ENCODE measurements at regions not wholly inside any gene's neighbourhood (a gene's known extent, or its start where the extent isn't known, plus 50 kb on each side); places are given as distances from the start of the nearest gene placed in this dataset.

GRCh38 chrY:17067307-17067706 is 812.7 kb downstream of the CDY2B start:
- TF ChIP-seq CTCF (IDR thresholded peaks at IDR 0.05; ENCODE audit: insufficient read depth, low read depth, low read length, missing control alignments): no peak
- DNase-seq (ENCODE audit: low read depth): peak; percentile 10
- no peak overlapping the region for H3K4me3 ChIP-seq (ENCODE audit: low read length)

- TF ChIP-seq CTCF (IDR thresholded peaks at IDR 0.05; ENCODE audit: insufficient read depth, low read depth, low read length, missing control alignments): no peak
- DNase-seq (ENCODE audit: low read depth): no peak
- no peak overlapping the region for H3K4me3 ChIP-seq (ENCODE audit: low read length)
These were observed 827.0 kb downstream of the CDY2B start for GRCh38 chrY:17053041-17053440.

GRCh38 chrY:17050374-17050773 is 829.6 kb downstream of the CDY2B start:
- TF ChIP-seq CTCF (IDR thresholded peaks at IDR 0.05; ENCODE audit: insufficient read depth, low read depth, low read length, missing control alignments): no peak
- DNase-seq (ENCODE audit: low read depth): no peak
- H3K4me3 ChIP-seq (ENCODE audit: low read length): no peak overlapping the region

GRCh38 chrY:17045124-17045523 is 834.9 kb downstream of the CDY2B start:
- TF ChIP-seq CTCF (IDR thresholded peaks at IDR 0.05; ENCODE audit: insufficient read depth, low read depth, low read length, missing control alignments): no peak
- peak; percentile 22 for DNase-seq (ENCODE audit: low read depth)
- H3K4me3 ChIP-seq (ENCODE audit: low read length): no peak overlapping the region

GRCh38 chrY:17044723-17045122 is 835.3 kb downstream of the CDY2B start:
- no peak for TF ChIP-seq CTCF (IDR thresholded peaks at IDR 0.05; ENCODE audit: insufficient read depth, low read depth, low read length, missing control alignments)
- no peak overlapping the region for H3K4me3 ChIP-seq (ENCODE audit: low read length)
- no peak for DNase-seq (ENCODE audit: low read depth)

GRCh38 chrY:17044272-17044671 is 835.7 kb downstream of the CDY2B start:
- TF ChIP-seq CTCF (IDR thresholded peaks at IDR 0.05; ENCODE audit: insufficient read depth, low read depth, low read length, missing control alignments): no peak
- DNase-seq (ENCODE audit: low read depth): peak; percentile 23
- no peak overlapping the region for H3K4me3 ChIP-seq (ENCODE audit: low read length)

- peak; percentile 50 for DNase-seq (ENCODE audit: low read depth)
These were observed 841.6 kb downstream of the CDY2B start for GRCh38 chrY:17038439-17038838.

More at GRCh38 chrY:17038439-17038838, 841.6 kb downstream of the CDY2B start:
- no peak overlapping the region for H3K4me3 ChIP-seq (ENCODE audit: low read length)
- TF ChIP-seq CTCF (IDR thresholded peaks at IDR 0.05; ENCODE audit: insufficient read depth, low read depth, low read length, missing control alignments): no peak

Measured in epithelial cell of esophagus (primary cell).